ENCODE measurements at regions not wholly inside any gene's neighbourhood (a gene's known extent, or its start where the extent isn't known, plus 50 kb on each side); places are given as distances from the start of the nearest gene placed in this dataset.
"Not testable (repeated sequence)": the region's sequence is repeated elsewhere in the genome, so short reads cannot be mapped to it uniquely, and the experiment has no call there.

GRCh38 chr3:110493438-110494092 lies 578.1 kb upstream of the NECTIN3 start:
- no peak for DNase-seq

- no peak for DNase-seq
Measured at GRCh38 chr3:110494093-110494490, 577.5 kb upstream of the NECTIN3 start.

GRCh38 chr3:110494728-110495127 lies 576.9 kb upstream of the NECTIN3 start:
- DNase-seq, result no peak

- DNase-seq, result no peak
Measured at GRCh38 chr3:110495201-110495927, 576.3 kb upstream of the NECTIN3 start.

- DNase-seq, result no peak
Measured at GRCh38 chr3:110504401-110504800, 567.2 kb upstream of the NECTIN3 start.

- DNase-seq, result no peak
Measured at GRCh38 chr3:110504901-110505300, 566.7 kb upstream of the NECTIN3 start.

- DNase-seq, result no peak
Measured at GRCh38 chr3:110506890-110507289, 564.7 kb upstream of the NECTIN3 start.

- not testable (repeated sequence) for DNase-seq
Measured at GRCh38 chr3:110507570-110507969, 564.0 kb upstream of the NECTIN3 start.

- no peak for DNase-seq
Measured at GRCh38 chr3:110512961-110513360, 558.7 kb upstream of the NECTIN3 start.

- no peak for DNase-seq
Measured at GRCh38 chr3:110518031-110518430, 553.6 kb upstream of the NECTIN3 start.

- DNase-seq, result no peak
Measured at GRCh38 chr3:110519071-110519470, 552.5 kb upstream of the NECTIN3 start.

- DNase-seq, result no peak
Measured at GRCh38 chr3:110521019-110521418, 550.6 kb upstream of the NECTIN3 start.

GRCh38 chr3:110525558-110526064 lies 546.0 kb upstream of the NECTIN3 start:
- DNase-seq, result not testable (repeated sequence)

GRCh38 chr3:110526777-110527727 lies 544.6 kb upstream of the NECTIN3 start:
- no peak for DNase-seq

- DNase-seq, result no peak
Measured at GRCh38 chr3:110528305-110529121, 543.1 kb upstream of the NECTIN3 start.

- DNase-seq, result no peak
Measured at GRCh38 chr3:110530902-110531301, 540.7 kb upstream of the NECTIN3 start.

GRCh38 chr3:110533089-110533488 lies 538.5 kb upstream of the NECTIN3 start:
- DNase-seq, result no peak

- DNase-seq, result no peak
Measured at GRCh38 chr3:110542552-110543150, 529.0 kb upstream of the NECTIN3 start.

- DNase-seq, result no peak
Measured at GRCh38 chr3:110544730-110545129, 526.9 kb upstream of the NECTIN3 start.

- DNase-seq, result no peak
Measured at GRCh38 chr3:110550511-110550910, 521.1 kb upstream of the NECTIN3 start.

GRCh38 chr3:110562621-110563020 lies 509.0 kb upstream of the NECTIN3 start:
- DNase-seq, result no peak

- DNase-seq, result no peak
Measured at GRCh38 chr3:110564674-110565073, 506.9 kb upstream of the NECTIN3 start.
